Esophagus squamous epithelium (tissue), 4 donors: ENCODE measurements at regions not wholly inside any gene's neighbourhood (a gene's known extent, or its start where the extent isn't known, plus 50 kb on each side); places are given as distances from the start of the nearest gene placed in this dataset.

ENCODE experiments used
- POLR2A ChIP-seq, 4 donors: fragments of 450-650 bp; IDR thresholded peaks; one replicate each; pipeline ENCODE4 v1.6.1; 2017; ENCODE audit warnings: antibody characterized with exemption in 4 of 4, mild to moderate bottlenecking in 4 of 4, moderate library complexity in 3 of 4
- TF ChIP-seq, protein P1 (sequence below), 6 experiments: fragments of 450-650 bp in 4 of 6; fragments of 200-600 bp in 2 of 6; sonication (generic) in 2 of 6; IDR thresholded peaks; one replicate each; pipeline ENCODE4 v1.5.1; 2016 to 2019; ENCODE audit warnings: antibody characterized with exemption in 6 of 6, mild to moderate bottlenecking in 4 of 6, moderate library complexity in 4 of 6

DNA sequence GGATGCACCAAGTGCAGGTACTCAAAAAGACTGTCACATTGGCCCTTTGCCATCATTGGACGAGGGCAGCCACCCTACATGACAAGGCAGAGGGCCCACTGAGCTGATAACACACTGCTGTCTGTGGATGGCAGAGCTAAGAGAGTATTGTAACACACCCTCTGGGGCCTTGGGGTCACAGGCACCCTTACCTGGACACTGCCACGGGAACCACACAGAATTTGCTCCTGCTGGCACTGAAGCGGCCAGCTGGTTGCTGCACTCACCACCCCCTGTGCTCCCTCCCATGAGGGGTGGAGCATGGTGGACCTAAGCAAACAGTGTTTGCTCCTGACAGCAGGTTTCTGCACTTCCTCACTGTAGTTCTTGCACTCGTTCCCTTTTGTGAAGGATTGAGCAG lies 208.2 kb upstream of the SGO1 start:
- TF ChIP-seq, protein P1, sequence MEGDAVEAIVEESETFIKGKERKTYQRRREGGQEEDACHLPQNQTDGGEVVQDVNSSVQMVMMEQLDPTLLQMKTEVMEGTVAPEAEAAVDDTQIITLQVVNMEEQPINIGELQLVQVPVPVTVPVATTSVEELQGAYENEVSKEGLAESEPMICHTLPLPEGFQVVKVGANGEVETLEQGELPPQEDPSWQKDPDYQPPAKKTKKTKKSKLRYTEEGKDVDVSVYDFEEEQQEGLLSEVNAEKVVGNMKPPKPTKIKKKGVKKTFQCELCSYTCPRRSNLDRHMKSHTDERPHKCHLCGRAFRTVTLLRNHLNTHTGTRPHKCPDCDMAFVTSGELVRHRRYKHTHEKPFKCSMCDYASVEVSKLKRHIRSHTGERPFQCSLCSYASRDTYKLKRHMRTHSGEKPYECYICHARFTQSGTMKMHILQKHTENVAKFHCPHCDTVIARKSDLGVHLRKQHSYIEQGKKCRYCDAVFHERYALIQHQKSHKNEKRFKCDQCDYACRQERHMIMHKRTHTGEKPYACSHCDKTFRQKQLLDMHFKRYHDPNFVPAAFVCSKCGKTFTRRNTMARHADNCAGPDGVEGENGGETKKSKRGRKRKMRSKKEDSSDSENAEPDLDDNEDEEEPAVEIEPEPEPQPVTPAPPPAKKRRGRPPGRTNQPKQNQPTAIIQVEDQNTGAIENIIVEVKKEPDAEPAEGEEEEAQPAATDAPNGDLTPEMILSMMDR (IDR thresholded peaks at IDR 0.05) = no peak
- TF ChIP-seq POLR2A (IDR thresholded peaks at IDR 0.05) = no peak
